Spinal cord (tissue), 9 donors: ENCODE measurements at regions not wholly inside any gene's neighbourhood (a gene's known extent, or its start where the extent isn't known, plus 50 kb on each side); places are given as distances from the start of the nearest gene placed in this dataset.

Source experiments
- DNase-seq, 6 donors: peaks; one replicate each; pipeline versions ENCODE4 v3.0.0 to v3.0.0-alpha.2; 2013 to 2015; ENCODE audit warnings: low spot score in 6 of 6, low read depth in 4 of 6
- H3K27ac ChIP-seq: one replicate; pipeline ENCODE4 v1.5.1; 2013; ENCODE audit warnings: low read depth, low read length, control low read depth
- H3K27me3 ChIP-seq: one replicate; pipeline ENCODE4 v1.6.1; 2013; ENCODE audit warnings: low read length; ENCODE audit not compliant: control insufficient read depth, insufficient read depth
- H3K36me3 ChIP-seq: one replicate; pipeline ENCODE4 v1.6.1; 2013; ENCODE audit warnings: low read length; ENCODE audit not compliant: control insufficient read depth, insufficient read depth
- H3K4me1 ChIP-seq: one replicate; pipeline ENCODE4 v1.6.1; 2013; ENCODE audit warnings: low read length; ENCODE audit not compliant: control insufficient read depth, insufficient read depth
- H3K4me3 ChIP-seq: one replicate; pipeline ENCODE4 v1.5.1; 2013; ENCODE audit warnings: low read depth, low read length, control low read depth
- H3K9me3 ChIP-seq: one replicate; pipeline ENCODE4 v1.6.1; 2013; ENCODE audit warnings: low read length; ENCODE audit not compliant: control insufficient read depth, insufficient read depth
- WGBS: methylation state at CpG from one replicate; pipeline ENCODE4 v1.1.5; 2013; ENCODE audit warnings: missing lambda C conversion rate; ENCODE audit not compliant: insufficient coverage; 5-methylcytosine and 5-hydroxymethylcytosine counted together
- donor health status: healthy.

DNA sequence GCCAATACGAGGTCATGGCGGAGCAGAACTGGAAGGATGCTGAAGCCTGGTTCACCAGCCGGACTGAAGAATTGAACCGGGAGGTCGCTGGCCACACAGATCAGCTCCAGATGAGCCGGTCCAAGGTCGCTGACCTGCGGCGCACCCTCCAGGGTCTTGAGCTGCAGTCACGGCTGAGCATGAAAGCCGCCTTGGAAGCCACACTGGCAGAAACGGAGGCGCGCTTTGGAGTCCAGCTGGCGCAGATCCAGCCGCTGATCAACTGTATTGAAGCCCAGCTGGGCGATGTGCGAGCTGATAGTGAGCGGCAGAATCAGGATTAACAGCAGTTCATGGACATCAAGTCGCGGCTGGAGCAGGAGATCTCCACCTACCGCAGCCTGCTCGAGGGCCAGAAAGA, 296.9 kb downstream of the OGFRL1 start:
- no peak for DNase-seq
- Histone ChIP-seq H3K27me3 (peaks cover 3% of the 10 kb centered on the region), H3K36me3 (no peaks in the 10 kb centered on the region), H3K27ac (no peak overlapping the region), H3K4me3 (no peak overlapping the region), H3K9me3 (no peaks in the 10 kb centered on the region), H3K4me1 (peaks cover 6% of the 10 kb centered on the region)
- 98% methylated on average over 21 of the region's 23 CpGs for WGBS

DNA sequence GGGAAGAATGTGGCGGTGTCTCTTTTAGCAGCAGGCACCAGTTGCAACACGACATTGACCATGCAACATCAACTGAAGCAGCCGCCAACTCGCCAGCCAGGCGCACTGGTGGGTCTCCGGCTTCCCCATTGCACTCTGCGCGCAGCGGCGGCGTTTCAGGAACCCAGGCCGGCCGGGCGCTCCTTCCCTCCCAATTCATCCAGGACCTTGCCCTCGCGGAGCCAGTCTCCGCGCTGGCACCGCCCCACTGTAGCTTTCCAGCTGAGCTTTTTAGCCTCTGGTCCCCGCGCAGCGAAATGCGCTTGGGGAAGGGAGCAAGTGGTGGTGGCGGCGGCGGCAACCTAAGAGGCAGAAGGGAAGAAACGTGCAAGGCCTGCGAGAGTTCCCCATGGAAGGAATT, 297.9 kb upstream of the RIMS1 start:
- peaks cover 6% of the 10 kb centered on the region for H3K4me1 ChIP-seq
- DNase-seq: peak in 2 of 6 donors; percentile 10 to 35
- peaks cover 3% of the 10 kb centered on the region for H3K27me3 ChIP-seq
- H3K36me3 ChIP-seq: no peaks in the 10 kb centered on the region
- H3K9me3 ChIP-seq: no peaks in the 10 kb centered on the region
- no peak overlapping the region for H3K27ac ChIP-seq
- H3K4me3 ChIP-seq: no peak overlapping the region
- WGBS: 18% methylated on average over 23 of the region's 28 CpGs

DNA sequence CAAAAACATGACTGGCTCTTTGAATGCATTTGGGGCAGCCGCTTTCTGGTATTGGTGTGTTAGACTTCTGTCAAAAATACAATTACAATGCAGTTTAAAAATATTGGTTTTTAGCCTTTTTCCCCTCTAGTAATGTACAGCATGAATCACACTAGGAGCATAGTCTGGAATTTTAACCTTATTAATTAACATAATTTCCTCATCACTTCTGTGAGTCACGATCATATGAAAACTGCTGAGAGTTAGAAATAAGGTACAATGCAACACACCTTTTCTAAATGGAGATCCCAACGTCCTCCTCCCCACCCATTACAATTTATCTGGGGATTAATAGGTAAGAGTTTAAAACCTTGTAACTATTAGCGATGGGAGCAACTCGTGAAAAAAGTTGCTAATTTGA, 297.1 kb upstream of the RIMS1 start:
- WGBS: no CpG with 5 or more reads among the region's 5 CpGs
- no peak overlapping the region for H3K27ac ChIP-seq
- peaks cover 6% of the 10 kb centered on the region for H3K4me1 ChIP-seq
- no peaks in the 10 kb centered on the region for H3K9me3 ChIP-seq
- DNase-seq: peak in 1 of 6 donors; percentile 10
- no peaks in the 10 kb centered on the region for H3K36me3 ChIP-seq
- H3K4me3 ChIP-seq: no peak overlapping the region
- H3K27me3 ChIP-seq: peaks cover 3% of the 10 kb centered on the region

DNA sequence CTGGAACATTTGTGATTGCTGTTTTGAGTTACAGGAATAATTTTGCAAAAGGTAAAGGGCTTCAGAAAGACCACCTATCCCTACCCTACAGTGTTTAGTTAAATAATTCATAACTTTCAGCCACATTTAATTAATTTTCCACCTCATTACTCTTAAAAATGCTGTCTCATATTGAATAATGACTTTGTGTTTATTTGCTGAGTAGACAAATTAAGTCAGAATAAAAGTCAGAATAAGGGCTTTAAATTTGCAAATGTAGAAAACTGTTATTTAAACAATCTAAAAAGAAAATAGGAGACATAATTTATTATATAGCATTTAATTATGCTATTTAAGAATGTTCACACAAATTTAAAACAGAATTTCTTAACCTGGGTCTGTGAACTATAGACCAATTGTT, 293.7 kb upstream of the RIMS1 start:
- H3K36me3 ChIP-seq: no peaks in the 10 kb centered on the region
- peaks cover 6% of the 10 kb centered on the region for H3K4me1 ChIP-seq
- peaks cover 3% of the 10 kb centered on the region for H3K27me3 ChIP-seq
- no peaks in the 10 kb centered on the region for H3K9me3 ChIP-seq
- H3K27ac ChIP-seq: no peak overlapping the region
- H3K4me3 ChIP-seq: no peak overlapping the region
- no peak for DNase-seq

DNA sequence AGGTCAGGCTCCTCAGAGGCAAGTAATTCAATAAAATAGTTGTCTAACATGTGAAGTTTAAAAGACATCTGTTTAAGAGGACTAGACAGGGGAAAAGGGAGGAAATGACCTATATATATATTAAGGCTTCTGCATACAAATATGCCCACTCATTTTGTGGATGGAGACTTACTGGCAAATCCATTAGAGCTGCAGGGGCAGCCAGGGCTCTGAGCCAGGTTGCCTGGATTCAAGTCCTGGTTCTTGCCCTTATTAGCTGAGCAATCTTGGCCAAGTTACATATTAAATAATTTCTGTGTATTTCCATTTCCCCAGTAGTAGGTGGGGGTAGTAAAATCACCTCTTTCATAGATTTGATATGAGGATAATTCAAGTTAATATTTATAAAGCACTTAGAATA, 287.0 kb upstream of the RIMS1 start:
- no peaks in the 10 kb centered on the region for H3K27me3 ChIP-seq
- no peaks in the 10 kb centered on the region for H3K36me3 ChIP-seq
- H3K4me1 ChIP-seq: no peaks in the 10 kb centered on the region
- peak in 2 of 6 donors; percentile 3 to 19 for DNase-seq
- no peak overlapping the region for H3K4me3 ChIP-seq
- H3K9me3 ChIP-seq: no peaks in the 10 kb centered on the region
- no peak overlapping the region for H3K27ac ChIP-seq

DNA sequence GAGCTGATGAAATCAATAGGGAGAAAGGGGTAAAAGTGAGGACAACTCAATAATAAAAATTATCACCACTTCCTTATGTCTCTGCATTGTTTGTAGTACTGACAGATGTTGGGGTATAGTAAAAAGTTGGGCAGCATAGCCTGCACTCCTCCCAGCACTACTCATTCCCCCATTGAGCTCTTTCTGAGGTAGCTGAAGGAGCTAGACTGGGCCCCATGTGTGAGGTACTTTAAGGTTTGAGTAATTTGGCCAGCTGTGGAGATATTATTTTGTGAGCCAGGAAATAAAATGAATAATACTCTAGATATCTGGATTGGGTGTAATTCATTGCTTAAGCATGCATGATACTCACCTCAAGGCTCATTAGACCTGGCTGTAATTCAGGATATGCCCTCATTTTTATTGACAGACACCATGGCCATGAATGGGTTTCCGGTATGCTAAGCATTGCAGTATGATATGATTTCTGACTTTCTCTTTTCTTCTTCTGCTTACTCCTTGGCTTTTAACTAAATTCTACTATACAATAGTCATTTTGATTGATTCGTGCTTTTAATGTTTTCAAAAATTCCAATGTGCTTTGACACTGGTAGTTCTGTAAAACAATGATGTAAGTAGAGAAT, 283.9 kb upstream of the RIMS1 start:
- Histone ChIP-seq H3K9me3 (no peaks in the 10 kb centered on the region), H3K27me3 (no peaks in the 10 kb centered on the region), H3K4me3 (no peak overlapping the region), H3K36me3 (no peaks in the 10 kb centered on the region), H3K4me1 (no peaks in the 10 kb centered on the region), H3K27ac (no peak overlapping the region)
- DNase-seq: peak in 1 of 6 donors; percentile 35
- WGBS: no CpG with 5 or more reads among the region's 2 CpGs

DNA sequence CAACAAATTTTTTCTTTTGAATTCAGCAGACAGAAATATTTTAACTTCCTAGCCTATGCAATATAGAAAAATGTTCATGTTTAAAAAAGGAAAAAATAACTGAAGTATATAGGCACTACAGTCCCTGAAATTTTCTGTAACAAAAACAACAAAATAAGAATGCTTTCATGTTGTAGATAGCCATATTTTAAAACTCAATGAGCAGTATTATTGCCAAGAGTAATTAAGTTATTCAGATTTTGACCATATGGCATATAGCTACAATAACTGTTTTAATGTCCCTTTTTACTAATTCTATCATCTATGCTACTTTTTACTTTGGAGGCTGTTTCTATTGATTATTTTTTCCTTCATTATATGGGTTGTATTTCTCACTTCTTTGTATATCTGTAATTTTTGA, 283.3 kb upstream of the RIMS1 start:
- Histone ChIP-seq H3K36me3 (no peaks in the 10 kb centered on the region), H3K4me1 (no peaks in the 10 kb centered on the region), H3K9me3 (no peaks in the 10 kb centered on the region)

DNA sequence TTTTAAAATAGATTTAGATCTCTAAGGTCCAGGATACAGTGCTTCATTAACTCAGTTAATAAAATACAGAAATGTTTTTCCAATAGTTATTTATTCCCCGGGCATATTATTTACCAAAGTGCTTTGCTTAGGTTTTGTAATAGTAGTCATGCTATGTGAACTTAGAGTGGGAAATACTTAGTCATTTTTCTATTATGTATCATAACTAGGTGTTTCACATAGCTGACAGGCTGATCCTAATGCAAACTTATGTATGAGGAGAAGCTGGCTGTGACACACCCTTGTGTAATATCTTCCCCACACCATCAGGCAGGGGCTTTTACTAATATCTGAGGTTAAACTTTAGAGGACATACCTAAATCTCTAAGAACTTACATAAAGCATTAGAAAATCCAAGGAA, 277.7 kb upstream of the RIMS1 start:
- no CpG with 5 or more reads among the region's 1 CpG for WGBS
- no peak for DNase-seq

More for the DNA sequence above, 283.3 kb upstream of the RIMS1 start:
- DNase-seq: peak in 1 of 6 donors; percentile 3
- no peak overlapping the region for H3K27ac ChIP-seq
- H3K27me3 ChIP-seq: no peaks in the 10 kb centered on the region
- no peak overlapping the region for H3K4me3 ChIP-seq

DNA sequence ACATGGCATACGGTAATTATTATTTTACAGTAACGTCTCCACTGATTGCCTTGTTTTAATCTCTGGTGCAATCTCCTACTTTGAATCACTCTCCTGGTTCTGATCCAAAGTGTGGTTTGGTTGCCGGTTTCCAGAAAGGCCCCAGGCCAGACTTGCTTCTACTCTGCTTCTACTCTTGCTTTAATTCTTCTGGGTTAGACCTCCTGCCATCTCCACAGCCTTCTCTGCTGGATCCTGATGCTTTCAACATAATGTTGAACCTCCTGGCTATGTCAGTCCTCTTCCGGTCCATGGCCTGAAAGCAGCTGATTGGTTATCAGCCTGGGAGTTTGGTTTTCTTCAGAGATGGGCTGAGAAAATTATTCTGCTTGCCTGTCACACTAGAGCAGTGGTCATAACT, 266.5 kb upstream of the RIMS1 start:
- no peaks in the 10 kb centered on the region for H3K36me3 ChIP-seq
- no peak for DNase-seq
- no peak overlapping the region for H3K27ac ChIP-seq
- H3K4me1 ChIP-seq: no peaks in the 10 kb centered on the region
- no peaks in the 10 kb centered on the region for H3K27me3 ChIP-seq
- 93% methylated on average over 4 of the region's 4 CpGs for WGBS
- no peaks in the 10 kb centered on the region for H3K9me3 ChIP-seq
- H3K4me3 ChIP-seq: no peak overlapping the region

More for the DNA sequence above, 277.7 kb upstream of the RIMS1 start:
- Histone ChIP-seq H3K9me3 (no peaks in the 10 kb centered on the region), H3K4me3 (no peak overlapping the region), H3K4me1 (no peaks in the 10 kb centered on the region), H3K27me3 (no peaks in the 10 kb centered on the region), H3K36me3 (no peaks in the 10 kb centered on the region), H3K27ac (no peak overlapping the region)

DNA sequence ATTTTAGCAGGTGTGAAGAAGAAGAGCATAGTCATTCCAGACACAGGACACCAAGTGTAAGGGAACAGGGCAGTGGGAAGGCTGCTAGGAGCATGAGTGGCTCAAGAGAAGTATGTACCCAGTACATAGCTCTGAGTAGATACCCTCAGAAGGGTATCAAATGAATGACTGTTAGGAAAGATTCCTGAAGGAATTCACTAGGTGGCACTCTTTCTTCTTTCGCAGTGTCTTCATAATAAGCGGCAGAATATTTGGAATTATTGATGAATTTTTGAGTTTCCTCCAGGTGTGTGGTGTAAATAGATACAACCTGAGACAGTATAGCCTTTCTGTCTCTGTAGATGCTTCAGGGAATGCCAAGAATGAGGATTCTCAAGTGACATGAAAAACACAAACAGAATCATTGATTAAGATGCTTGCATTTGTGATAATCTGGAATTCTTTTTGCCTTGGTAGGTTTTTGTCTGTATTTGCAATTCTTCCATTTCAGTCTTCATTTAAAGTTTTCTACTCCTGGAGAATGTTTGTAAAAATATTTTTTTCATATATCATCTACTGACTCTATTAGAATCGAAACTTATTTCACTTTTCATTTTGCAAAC, 264.3 kb upstream of the RIMS1 start:
- Histone ChIP-seq H3K4me1 (no peaks in the 10 kb centered on the region), H3K27ac (no peak overlapping the region), H3K27me3 (no peaks in the 10 kb centered on the region), H3K36me3 (no peaks in the 10 kb centered on the region), H3K4me3 (no peak overlapping the region), H3K9me3 (no peaks in the 10 kb centered on the region)
- 40% methylated on average over 2 of the region's 3 CpGs for WGBS
- peak in 3 of 6 donors; percentile 11 to 54 (median 30) for DNase-seq
